WI38 (cell line): ENCODE measurements at regions not wholly inside any gene's neighbourhood (a gene's known extent, or its start where the extent isn't known, plus 50 kb on each side); places are given as distances from the start of the nearest gene placed in this dataset.
"Not testable (repeated sequence)": the region's sequence is repeated elsewhere in the genome, so short reads cannot be mapped to it uniquely, and the experiment has no call there.

Experiments used
- H3K4me3 ChIP-seq: 2 replicates; pipeline ENCODE4 v1.5.1; 2011; ENCODE audit warnings: low read depth, mild to moderate bottlenecking, control low read depth, low read length
- TF ChIP-seq, protein P1 (sequence below): IDR thresholded peaks from 2 replicates; pipeline ENCODE4 v1.5.1; 2012; ENCODE audit warnings: low read depth, mild to moderate bottlenecking, control low read depth, low read length

DNA sequence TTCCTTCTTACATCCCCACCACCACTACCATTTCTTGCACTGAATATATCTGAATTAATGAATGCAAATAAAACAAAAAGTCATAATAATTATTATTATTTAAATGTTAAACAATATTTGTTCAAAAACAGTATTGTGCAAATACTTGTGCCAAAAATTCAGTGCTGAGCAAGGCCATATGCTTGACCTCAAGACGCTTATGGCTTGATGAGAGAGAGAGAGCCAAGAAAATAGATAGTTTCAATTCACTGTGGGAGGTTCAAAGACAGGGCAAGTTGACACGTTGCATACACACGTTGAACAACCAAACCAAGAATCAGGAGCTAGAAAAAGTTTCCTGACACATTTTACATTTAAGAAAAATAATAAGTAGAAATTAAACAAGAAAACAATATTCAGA is 1421.7 kb downstream of the KCNT2 start:
- TF ChIP-seq, protein P1, sequence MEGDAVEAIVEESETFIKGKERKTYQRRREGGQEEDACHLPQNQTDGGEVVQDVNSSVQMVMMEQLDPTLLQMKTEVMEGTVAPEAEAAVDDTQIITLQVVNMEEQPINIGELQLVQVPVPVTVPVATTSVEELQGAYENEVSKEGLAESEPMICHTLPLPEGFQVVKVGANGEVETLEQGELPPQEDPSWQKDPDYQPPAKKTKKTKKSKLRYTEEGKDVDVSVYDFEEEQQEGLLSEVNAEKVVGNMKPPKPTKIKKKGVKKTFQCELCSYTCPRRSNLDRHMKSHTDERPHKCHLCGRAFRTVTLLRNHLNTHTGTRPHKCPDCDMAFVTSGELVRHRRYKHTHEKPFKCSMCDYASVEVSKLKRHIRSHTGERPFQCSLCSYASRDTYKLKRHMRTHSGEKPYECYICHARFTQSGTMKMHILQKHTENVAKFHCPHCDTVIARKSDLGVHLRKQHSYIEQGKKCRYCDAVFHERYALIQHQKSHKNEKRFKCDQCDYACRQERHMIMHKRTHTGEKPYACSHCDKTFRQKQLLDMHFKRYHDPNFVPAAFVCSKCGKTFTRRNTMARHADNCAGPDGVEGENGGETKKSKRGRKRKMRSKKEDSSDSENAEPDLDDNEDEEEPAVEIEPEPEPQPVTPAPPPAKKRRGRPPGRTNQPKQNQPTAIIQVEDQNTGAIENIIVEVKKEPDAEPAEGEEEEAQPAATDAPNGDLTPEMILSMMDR, result no peak
- H3K4me3 ChIP-seq, result no peak overlapping the region

DNA sequence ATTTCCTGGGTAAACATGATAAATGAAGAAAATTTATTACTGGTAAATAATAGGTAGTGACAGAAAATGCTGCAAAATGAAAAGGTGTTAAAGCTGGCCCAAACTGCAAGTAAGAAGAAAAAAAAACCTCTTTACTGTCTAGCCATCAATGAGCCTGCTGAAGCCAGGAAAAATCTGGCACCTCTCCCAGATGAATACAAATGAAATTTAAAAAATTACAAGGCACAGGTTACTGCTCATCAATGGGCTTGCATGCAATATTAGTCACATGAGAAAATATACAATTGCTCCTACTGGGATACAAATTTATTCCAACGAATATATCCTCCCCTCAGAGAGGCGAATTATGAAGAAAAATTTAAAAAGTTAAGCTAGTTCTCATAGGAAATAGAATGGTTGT is 1422.5 kb downstream of the KCNT2 start:
- no peak overlapping the region for H3K4me3 ChIP-seq
- TF ChIP-seq, protein P1, result no peak

DNA sequence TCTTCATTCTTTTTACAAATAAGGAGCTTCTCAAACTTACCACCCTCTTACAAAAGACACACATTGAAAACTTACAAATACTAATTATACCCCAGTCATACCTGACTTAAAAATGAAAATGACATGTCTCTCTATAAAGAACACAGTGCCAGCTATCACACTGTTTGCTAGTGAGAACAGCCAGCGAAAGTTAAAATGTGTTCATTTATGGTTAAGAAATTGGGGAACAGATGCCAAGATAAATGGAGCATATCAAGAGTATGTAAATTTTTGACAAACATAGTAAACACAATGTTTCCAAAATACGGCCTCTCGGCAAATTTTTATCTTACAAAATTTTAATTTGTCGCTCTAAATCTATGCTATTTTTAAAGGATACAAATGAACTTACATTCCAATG is 1422.9 kb downstream of the KCNT2 start:
- TF ChIP-seq, protein P1, result no peak

DNA sequence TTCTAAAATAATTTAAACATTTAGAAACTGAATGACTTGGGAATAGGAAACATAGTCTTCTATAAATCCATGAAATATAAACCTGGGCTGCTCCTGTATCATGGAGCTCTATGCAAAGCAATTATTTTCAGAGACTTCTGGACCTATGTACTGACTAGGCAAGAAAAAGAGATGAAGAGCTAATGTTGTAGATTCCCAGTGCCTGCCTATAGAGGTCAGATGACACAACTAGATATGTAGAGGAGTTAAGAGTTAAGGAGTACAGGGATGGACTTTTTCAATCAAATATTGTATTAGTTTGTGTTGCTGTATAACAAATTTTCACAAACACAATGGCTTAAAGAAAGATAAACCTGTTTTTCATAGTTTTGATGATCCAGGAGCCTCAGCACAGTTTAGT is 1434.5 kb downstream of the KCNT2 start:
- H3K4me3 ChIP-seq, result no peak overlapping the region
- TF ChIP-seq, protein P1, result no peak

More for the DNA sequence above, 1422.9 kb downstream of the KCNT2 start:
- H3K4me3 ChIP-seq, result no peak overlapping the region

DNA sequence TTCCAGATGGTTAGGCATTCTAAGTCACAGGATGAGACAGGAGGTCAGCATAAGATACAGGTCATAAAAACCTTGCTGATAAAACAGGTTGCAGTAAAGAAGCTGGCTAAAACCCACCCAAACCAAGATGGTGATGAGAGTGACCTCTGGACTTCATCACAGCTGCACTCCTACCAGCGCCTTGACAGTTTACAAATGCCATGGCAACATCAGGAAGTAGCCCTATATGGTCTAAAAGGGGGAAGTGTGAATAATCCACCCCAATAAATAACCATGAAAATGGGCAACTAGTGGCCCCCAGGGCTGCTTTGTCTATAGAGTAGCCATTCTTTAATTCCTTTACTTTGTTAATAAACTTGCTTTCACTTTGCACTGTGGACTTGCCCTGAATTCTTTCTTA is 1448.4 kb downstream of the KCNT2 start:
- H3K4me3 ChIP-seq, result not testable (repeated sequence)

DNA sequence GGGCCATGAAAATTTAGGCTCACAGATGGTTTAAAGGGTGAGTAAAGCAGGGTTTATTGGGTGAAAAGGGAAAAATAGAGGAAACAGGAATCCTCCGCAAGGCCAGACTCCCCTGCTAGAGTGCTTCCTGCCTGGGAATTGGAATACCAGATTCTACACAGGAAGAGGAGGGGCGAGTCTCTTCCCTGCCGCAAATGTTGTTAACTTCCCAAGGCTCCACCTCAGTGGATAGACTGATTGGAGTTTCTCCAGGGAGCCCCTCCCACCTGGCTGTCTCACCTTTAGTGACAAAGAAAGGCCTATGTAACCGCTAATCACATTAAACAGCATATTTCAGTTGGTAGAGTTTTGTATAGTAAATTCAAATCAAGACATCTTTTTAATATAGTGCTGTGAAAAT is 1450.1 kb downstream of the KCNT2 start:
- TF ChIP-seq, protein P1, result no peak
- H3K4me3 ChIP-seq, result no peak overlapping the region

DNA sequence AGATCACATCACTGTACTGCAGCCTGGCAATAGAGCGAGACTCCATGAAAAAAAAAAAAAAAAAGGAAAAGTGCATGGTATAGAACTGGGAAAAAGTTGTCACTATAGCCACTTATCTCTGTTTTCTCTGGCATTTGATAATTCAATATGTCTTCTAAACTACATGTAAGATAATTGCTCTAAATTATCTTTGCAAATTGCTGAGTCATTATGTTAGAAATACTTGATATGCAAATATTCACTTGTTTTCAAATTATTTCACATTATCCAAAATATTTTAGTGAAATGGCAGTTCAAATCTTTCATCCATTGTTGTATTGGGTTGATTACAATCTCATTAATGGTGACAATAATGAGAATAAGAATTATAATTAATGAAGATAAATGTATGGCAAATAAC is 1455.1 kb downstream of the KCNT2 start:
- no peak overlapping the region for H3K4me3 ChIP-seq
- TF ChIP-seq, protein P1, result no peak

DNA sequence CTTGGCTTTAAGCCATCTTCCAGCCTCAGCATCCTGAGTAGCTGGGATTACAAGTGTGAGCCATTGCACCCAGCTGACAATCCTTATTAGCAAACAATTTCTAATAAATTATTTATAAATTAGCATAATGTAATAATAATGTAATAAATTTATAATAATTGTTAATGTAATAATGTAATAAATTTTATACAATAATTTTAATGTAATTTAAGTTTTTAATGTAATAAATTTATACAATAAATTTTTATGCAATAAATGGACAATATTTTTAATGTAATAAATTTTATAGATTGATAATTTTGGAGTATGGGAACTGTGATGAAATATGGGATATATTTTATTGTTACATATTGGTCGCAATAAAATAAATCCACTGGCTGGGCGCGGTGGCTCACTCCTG is 1457.5 kb downstream of the KCNT2 start:
- H3K4me3 ChIP-seq, result no peak overlapping the region
- TF ChIP-seq, protein P1, result no peak
